Mesendoderm (in vitro differentiated cells): ENCODE measurements at regions not wholly inside any gene's neighbourhood (a gene's known extent, or its start where the extent isn't known, plus 50 kb on each side); places are given as distances from the start of the nearest gene placed in this dataset.

ENCODE experiments used
- DNase-seq: peaks from one replicate; pipeline ENCODE4 v3.0.0; 2013
- H2AK5ac ChIP-seq: 2 replicates; pipeline ENCODE4 v1.6.1; 2013; ENCODE audit warnings: low read length, inconsistent platforms
- H2BK120ac ChIP-seq: 2 replicates; pipeline ENCODE4 v1.6.1; 2013; ENCODE audit warnings: low read depth, mild to moderate bottlenecking, low read length, moderate library complexity, mixed read lengths
- H2BK15ac ChIP-seq: replicated peaks from 2 replicates; pipeline ENCODE4 v1.6.1; 2013; ENCODE audit warnings: low read depth, mild to moderate bottlenecking, moderate library complexity
- H2BK5ac ChIP-seq: 2 replicates; pipeline ENCODE4 v1.6.1; 2013; ENCODE audit warnings: low read length, inconsistent platforms
- H3K18ac ChIP-seq: 2 replicates; pipeline ENCODE4 v1.6.1; 2013; ENCODE audit warnings: mild to moderate bottlenecking, low read length, mixed read lengths
- H3K23ac ChIP-seq: one replicate; pipeline ENCODE4 v1.6.1; 2013; ENCODE audit warnings: low read length
- H3K27ac ChIP-seq: 2 replicates; pipeline ENCODE4 v1.5.1; 2013; ENCODE audit warnings: low read depth, mild to moderate bottlenecking, inconsistent platforms, low read length, moderate library complexity
- H3K27me3 ChIP-seq: 2 replicates; pipeline ENCODE4 v1.6.1; 2013; ENCODE audit warnings: low read length, control low read depth, mild to moderate bottlenecking, inconsistent platforms; ENCODE audit not compliant: insufficient read depth, poor library complexity
- H3K36me3 ChIP-seq: 2 replicates; pipeline ENCODE4 v1.6.1; 2013; ENCODE audit warnings: low read length, inconsistent platforms; ENCODE audit not compliant: control insufficient read depth, insufficient read depth
- H3K4ac ChIP-seq: one replicate; pipeline ENCODE4 v1.6.1; 2013; ENCODE audit warnings: low read depth, mild to moderate bottlenecking, low read length, moderate library complexity
- H3K4me1 ChIP-seq: 2 replicates; pipeline ENCODE4 v1.6.1; 2013; ENCODE audit warnings: low read depth, low read length, inconsistent platforms; ENCODE audit not compliant: control insufficient read depth
- H3K4me2 ChIP-seq: 2 replicates; pipeline ENCODE4 v1.6.1; 2013; ENCODE audit warnings: low read length
- H3K4me3 ChIP-seq: 2 replicates; pipeline ENCODE4 v1.5.1; 2013; ENCODE audit warnings: mild to moderate bottlenecking, low read length
- H3K56ac ChIP-seq: one replicate; pipeline ENCODE4 v1.6.1; 2013; ENCODE audit warnings: low read length
- H3K79me1 ChIP-seq: 2 replicates; pipeline ENCODE4 v1.6.1; 2013; ENCODE audit warnings: low read length, inconsistent platforms
- H3K79me2 ChIP-seq: 2 replicates; pipeline ENCODE4 v1.6.1; 2013; ENCODE audit warnings: mild to moderate bottlenecking, low read length; ENCODE audit not compliant: control insufficient read depth, insufficient read depth
- H3K9ac ChIP-seq: 2 replicates; pipeline ENCODE4 v1.6.1; 2013; ENCODE audit warnings: low read length, inconsistent platforms
- H4K5ac ChIP-seq: one replicate; pipeline ENCODE4 v1.6.1; 2013; ENCODE audit warnings: low read length
- H4K8ac ChIP-seq: one replicate; pipeline ENCODE4 v1.6.1; 2013; ENCODE audit warnings: low read depth, mild to moderate bottlenecking, control low read depth, low read length, moderate library complexity
- WGBS: extraction: QIAGEN DNeasy Blood & Tissue Kit; methylation state at CpG from one replicate; pipeline ENCODE4 v1.1.7; 2013; ENCODE audit warnings: low lambda C conversion rate, missing lambda C conversion rate; ENCODE audit not compliant: insufficient coverage; ENCODE audit errors: extremely low coverage; 5-methylcytosine and 5-hydroxymethylcytosine counted together

DNA sequence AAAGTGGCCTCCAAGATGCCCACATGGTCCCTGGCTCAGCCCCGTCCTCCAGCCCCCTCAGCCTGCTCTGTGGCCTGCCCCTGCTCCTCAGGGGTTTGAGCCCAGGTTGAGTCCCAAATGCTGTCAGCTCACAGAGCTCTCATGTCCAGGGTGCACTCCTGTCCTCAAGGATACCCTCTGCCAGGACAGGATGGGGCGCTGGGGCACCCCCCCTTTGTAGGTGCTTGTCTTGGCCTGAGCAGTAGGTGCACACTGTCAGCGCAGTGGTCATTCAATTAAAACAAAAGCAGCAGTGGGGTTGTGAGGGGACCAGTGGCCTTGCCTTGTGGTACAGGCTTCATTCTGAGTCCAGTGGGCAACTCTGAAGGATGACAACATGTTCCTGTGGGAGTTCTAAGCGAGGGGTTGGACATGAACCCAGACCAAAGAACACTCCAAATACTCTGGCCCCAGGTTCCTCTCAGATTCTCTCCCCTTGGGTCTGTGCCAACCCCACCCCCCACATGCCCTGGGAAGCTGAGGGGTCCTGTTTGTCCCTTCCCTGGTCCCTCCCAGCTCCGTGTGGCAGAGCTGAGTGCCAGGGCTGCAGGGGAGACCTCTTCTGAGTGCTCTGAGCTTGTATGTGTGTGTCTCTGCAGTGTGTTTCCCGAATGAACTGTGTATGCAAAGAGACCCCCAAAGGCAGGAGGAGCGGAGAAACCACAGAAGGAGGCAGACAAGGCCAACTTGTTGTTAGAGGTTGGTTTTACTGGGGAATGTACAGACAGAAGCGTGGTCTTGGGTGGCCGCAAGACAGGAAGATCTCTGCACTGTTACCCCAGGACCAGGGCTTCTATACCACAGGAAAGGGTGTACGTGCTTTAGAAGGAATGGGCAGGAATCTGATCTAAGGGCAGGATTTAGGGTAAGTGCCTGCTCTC lies 155.6 kb upstream of the HS6ST1 start:
- Histone ChIP-seq H3K18ac (no peak overlapping the region), H2BK120ac (no peak overlapping the region), H3K79me2 (no peaks in the 10 kb centered on the region), H3K56ac (peak overlapping the region; percentile 13), H3K4me1 (no peaks in the 10 kb centered on the region), H3K27me3 (no peaks in the 10 kb centered on the region), H3K27ac (no peak overlapping the region), H4K5ac (no peak overlapping the region), H3K23ac (no peak overlapping the region), H4K8ac (no peak overlapping the region), H3K4ac (no peak overlapping the region), H2BK15ac (no peak overlapping the region), H2BK5ac (no peak overlapping the region), H3K9ac (no peak overlapping the region), H2AK5ac (no peak overlapping the region), H3K4me3 (no peak overlapping the region), H3K36me3 (no peaks in the 10 kb centered on the region), H3K79me1 (no peaks in the 10 kb centered on the region), H3K4me2 (no peak overlapping the region)
- WGBS, result no CpG with 5 or more reads among the region's 10 CpGs
- DNase-seq, result no peak

DNA sequence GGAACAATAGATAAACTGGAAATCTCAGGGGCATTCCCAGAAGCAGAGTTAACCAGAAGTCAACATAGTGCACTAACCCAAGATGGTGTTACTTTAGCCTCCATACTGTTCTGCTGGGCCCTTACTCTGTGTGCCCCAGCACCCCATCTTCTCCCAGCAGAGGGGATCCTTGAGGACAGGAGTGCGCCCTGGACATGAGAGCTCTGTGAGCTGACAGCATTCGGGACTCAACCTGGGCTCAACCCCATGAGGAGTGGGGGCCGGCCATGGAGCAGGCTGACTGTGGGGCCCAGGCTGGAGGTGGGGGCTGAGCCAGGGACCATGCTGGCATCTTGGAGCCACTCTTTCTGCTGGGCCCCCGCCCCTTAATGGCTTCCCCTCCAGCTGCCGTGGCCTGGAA lies 156.3 kb upstream of the HS6ST1 start:
- Histone ChIP-seq H3K27ac (no peak overlapping the region), H3K79me1 (no peaks in the 10 kb centered on the region), H3K4me3 (no peak overlapping the region), H3K4me2 (no peak overlapping the region), H2BK120ac (no peak overlapping the region), H3K4ac (no peak overlapping the region), H2AK5ac (no peak overlapping the region), H3K79me2 (no peaks in the 10 kb centered on the region), H3K23ac (no peak overlapping the region), H3K4me1 (no peaks in the 10 kb centered on the region), H2BK5ac (no peak overlapping the region), H3K18ac (no peak overlapping the region), H3K36me3 (no peaks in the 10 kb centered on the region), H2BK15ac (no peak overlapping the region), H3K9ac (no peak overlapping the region), H3K27me3 (no peaks in the 10 kb centered on the region), H3K56ac (no peak overlapping the region), H4K8ac (no peak overlapping the region), H4K5ac (no peak overlapping the region)
- no peak for DNase-seq
- WGBS, result no CpG with 5 or more reads among the region's 5 CpGs

- Histone ChIP-seq H3K56ac (no peak overlapping the region), H3K18ac (no peak overlapping the region), H3K79me2 (no peaks in the 10 kb centered on the region), H3K9ac (no peak overlapping the region), H3K27ac (no peak overlapping the region), H2BK120ac (no peak overlapping the region), H2BK5ac (no peak overlapping the region), H3K23ac (no peak overlapping the region), H3K4me3 (no peak overlapping the region), H4K5ac (no peak overlapping the region), H3K4me1 (no peaks in the 10 kb centered on the region), H3K36me3 (no peaks in the 10 kb centered on the region), H3K27me3 (no peaks in the 10 kb centered on the region), H3K4me2 (no peak overlapping the region), H2BK15ac (no peak overlapping the region), H4K8ac (no peak overlapping the region), H2AK5ac (no peak overlapping the region), H3K79me1 (no peaks in the 10 kb centered on the region), H3K4ac (no peak overlapping the region)
- DNase-seq, result no peak
- WGBS, result no CpG with 5 or more reads among the region's 17 CpGs
Measured at GRCh38 chr2:128475427-128476211, 157.0 kb upstream of the HS6ST1 start.

- H3K4me2 ChIP-seq, result no peak overlapping the region
- no peak overlapping the region for H2BK15ac ChIP-seq
- H4K8ac ChIP-seq, result no peak overlapping the region
- H2BK5ac ChIP-seq, result no peak overlapping the region
- no peak for DNase-seq
- H3K36me3 ChIP-seq, result no peaks in the 10 kb centered on the region
- no peak overlapping the region for H3K56ac ChIP-seq
- no peak overlapping the region for H3K4ac ChIP-seq
- no peak overlapping the region for H3K27ac ChIP-seq
- no peak overlapping the region for H3K4me3 ChIP-seq
- no peak overlapping the region for H3K23ac ChIP-seq
- no peak overlapping the region for H3K18ac ChIP-seq
- no peak overlapping the region for H3K9ac ChIP-seq
- no peak overlapping the region for H2BK120ac ChIP-seq
- H2AK5ac ChIP-seq, result no peak overlapping the region
- WGBS, result no CpG with 5 or more reads among the region's 12 CpGs
- no peaks in the 10 kb centered on the region for H3K4me1 ChIP-seq
- H3K79me2 ChIP-seq, result no peaks in the 10 kb centered on the region
- H4K5ac ChIP-seq, result no peak overlapping the region
- H3K79me1 ChIP-seq, result no peaks in the 10 kb centered on the region
- H3K27me3 ChIP-seq, result no peaks in the 10 kb centered on the region
Measured at GRCh38 chr2:128477026-128477820, 158.6 kb upstream of the HS6ST1 start.

DNA sequence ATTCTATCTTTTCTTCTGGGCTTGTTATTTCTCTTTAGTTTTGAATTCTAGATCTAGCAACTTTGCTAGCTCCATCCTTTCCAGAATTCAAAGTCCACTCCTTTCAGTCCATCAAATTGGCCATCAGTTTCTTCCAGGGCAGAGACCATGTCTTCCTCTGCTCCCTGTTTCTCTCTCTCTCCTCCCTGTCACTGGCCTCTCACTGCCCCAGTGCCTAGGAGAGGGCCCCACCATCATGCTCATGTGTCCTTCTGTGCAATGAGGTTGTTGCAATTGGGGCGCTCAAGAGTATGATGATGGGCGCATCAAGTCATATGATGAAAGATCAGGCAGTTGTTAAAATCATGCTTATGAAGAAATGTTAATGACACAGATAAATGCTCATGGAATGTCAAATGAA lies 159.2 kb upstream of the HS6ST1 start:
- Histone ChIP-seq H3K18ac (no peak overlapping the region), H3K36me3 (no peaks in the 10 kb centered on the region), H4K8ac (no peak overlapping the region), H3K4me3 (no peak overlapping the region), H3K56ac (no peak overlapping the region), H4K5ac (no peak overlapping the region), H3K23ac (no peak overlapping the region), H3K79me1 (no peaks in the 10 kb centered on the region), H3K27me3 (no peaks in the 10 kb centered on the region), H3K9ac (no peak overlapping the region), H2BK15ac (no peak overlapping the region), H2AK5ac (no peak overlapping the region), H3K4me2 (no peak overlapping the region), H3K4me1 (no peaks in the 10 kb centered on the region), H3K27ac (no peak overlapping the region), H3K4ac (no peak overlapping the region), H3K79me2 (no peaks in the 10 kb centered on the region), H2BK120ac (no peak overlapping the region), H2BK5ac (no peak overlapping the region)
- DNase-seq, result no peak
- WGBS, result no CpG with 5 or more reads among the region's 2 CpGs
